PC-9 (cell line): ENCODE measurements at regions not wholly inside any gene's neighbourhood (a gene's known extent, or its start where the extent isn't known, plus 50 kb on each side); places are given as distances from the start of the nearest gene placed in this dataset.

ENCODE experiments used
- BruUV-seq: library from RNA; stranded (reverse); fragments of 400-500 nt; replicated peaks from 2 replicates; lab custom pipeline; 2021; lab: Mats Ljungman, UMichigan
- CTCF ChIA-PET: fragments of 300-600 bp; sonication (Branson Sonifier 250); formaldehyde crosslinking; loops from one replicate; lab custom pipeline; 2022; ENCODE audit warnings: antibody characterized with exemption; lab: Charles Lee
- POLR2A ChIA-PET: fragments of 300-600 bp; sonication (Branson Sonifier 250); formaldehyde crosslinking; loops from one replicate; lab custom pipeline; 2022; ENCODE audit warnings: antibody characterized with exemption; ENCODE audit not compliant: unreplicated experiment; lab: Charles Lee
- DNase-seq, 2 experiments: peaks; one replicate each; pipeline versions ENCODE4 v3.0.0 to v3.0.0-alpha.2; 2015 to 2022; ENCODE audit warnings: mixed read lengths in 1 of 2
- H2AFZ ChIP-seq: fragments of 200-600 bp; sonication (generic); 2 replicates; pipeline ENCODE4 v1.8.1; 2017; ENCODE audit warnings: antibody characterized with exemption
- H3F3A ChIP-seq: fragments of 200-600 bp; sonication (generic); 2 replicates; pipeline ENCODE4 v1.8.1; 2017; ENCODE audit warnings: antibody characterized with exemption, mild to moderate bottlenecking, low read depth; ENCODE audit not compliant: insufficient read depth
- H3K27ac ChIP-seq: fragments of 200-600 bp; sonication (generic); 2 replicates; pipeline ENCODE4 v1.6.1; 2016; ENCODE audit warnings: mixed run types
- H3K27me3 ChIP-seq: fragments of 200-600 bp; sonication (generic); 2 replicates; pipeline ENCODE4 v1.6.1; 2016; ENCODE audit warnings: low read depth, mixed run types; ENCODE audit not compliant: insufficient read depth
- H3K36me3 ChIP-seq: fragments of 200-600 bp; sonication (generic); 2 replicates; pipeline ENCODE4 v1.6.1; 2016; ENCODE audit warnings: low read depth, mixed run types
- H3K4me1 ChIP-seq: fragments of 200-600 bp; sonication (generic); replicated peaks from 2 replicates; pipeline ENCODE4 v1.6.1; 2016; ENCODE audit warnings: mixed run types; ENCODE audit not compliant: insufficient read depth
- H3K4me2 ChIP-seq: fragments of 200-600 bp; sonication (generic); 2 replicates; pipeline ENCODE4 v1.6.1; 2017; ENCODE audit warnings: mixed run types
- H3K4me3 ChIP-seq: fragments of 200-600 bp; sonication (generic); 2 replicates; pipeline ENCODE4 v1.6.1; 2016; ENCODE audit warnings: mixed run types
- H3K79me2 ChIP-seq: fragments of 200-600 bp; sonication (generic); 2 replicates; pipeline ENCODE4 v1.6.1; 2017; ENCODE audit warnings: low read depth, mixed run types
- H3K9me2 ChIP-seq: fragments of 200-600 bp; sonication (generic); 2 replicates; pipeline ENCODE4 v1.8.1; 2017; ENCODE audit warnings: mild to moderate bottlenecking; ENCODE audit not compliant: insufficient read depth
- H3K9me3 ChIP-seq: fragments of 200-600 bp; sonication (generic); 2 replicates; pipeline ENCODE4 v1.8.1; 2016; ENCODE audit warnings: low read depth; ENCODE audit not compliant: insufficient read depth
- H4K20me1 ChIP-seq: fragments of 200-600 bp; sonication (generic); 2 replicates; pipeline ENCODE4 v1.8.1; 2017; ENCODE audit not compliant: insufficient read depth
- EZH2 ChIP-seq: fragments of 200-600 bp; sonication (generic); IDR thresholded peaks from 2 replicates; pipeline ENCODE4 v1.8.0; 2017; ENCODE audit warnings: antibody characterized with exemption, low read depth
- intact Hi-C: fragments of 100-400 bp; cut with micrococcal nuclease; formaldehyde crosslinking; loops from one replicate; pipeline ENCODE4 v1.10.0; 2022; ENCODE audit not compliant: unreplicated experiment
- TF ChIP-seq, protein P1 (sequence below): fragments of 200-600 bp; sonication (generic); conservative IDR thresholded peaks from 2 replicates; pipeline ENCODE4 v1.6.1; 2017; ENCODE audit warnings: mixed run types, antibody characterized with exemption, mild to moderate bottlenecking, moderate library complexity

GRCh38 chr1:115475252-115475651 lies 137.2 kb upstream of the NGF start:
- no peaks in the 10 kb centered on the region for H3K36me3 ChIP-seq
- TF ChIP-seq, protein P1, sequence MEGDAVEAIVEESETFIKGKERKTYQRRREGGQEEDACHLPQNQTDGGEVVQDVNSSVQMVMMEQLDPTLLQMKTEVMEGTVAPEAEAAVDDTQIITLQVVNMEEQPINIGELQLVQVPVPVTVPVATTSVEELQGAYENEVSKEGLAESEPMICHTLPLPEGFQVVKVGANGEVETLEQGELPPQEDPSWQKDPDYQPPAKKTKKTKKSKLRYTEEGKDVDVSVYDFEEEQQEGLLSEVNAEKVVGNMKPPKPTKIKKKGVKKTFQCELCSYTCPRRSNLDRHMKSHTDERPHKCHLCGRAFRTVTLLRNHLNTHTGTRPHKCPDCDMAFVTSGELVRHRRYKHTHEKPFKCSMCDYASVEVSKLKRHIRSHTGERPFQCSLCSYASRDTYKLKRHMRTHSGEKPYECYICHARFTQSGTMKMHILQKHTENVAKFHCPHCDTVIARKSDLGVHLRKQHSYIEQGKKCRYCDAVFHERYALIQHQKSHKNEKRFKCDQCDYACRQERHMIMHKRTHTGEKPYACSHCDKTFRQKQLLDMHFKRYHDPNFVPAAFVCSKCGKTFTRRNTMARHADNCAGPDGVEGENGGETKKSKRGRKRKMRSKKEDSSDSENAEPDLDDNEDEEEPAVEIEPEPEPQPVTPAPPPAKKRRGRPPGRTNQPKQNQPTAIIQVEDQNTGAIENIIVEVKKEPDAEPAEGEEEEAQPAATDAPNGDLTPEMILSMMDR = no peak
- TF ChIP-seq EZH2 = no peak
- H2AFZ ChIP-seq = no peak overlapping the region
- no peak overlapping the region for H3K4me3 ChIP-seq
- ChIA-PET CTCF (no interaction called here), POLR2A (no interaction called here)
- H3K4me1 ChIP-seq = peaks cover 39% of the 10 kb centered on the region
- H3K9me3 ChIP-seq = no peaks in the 10 kb centered on the region
- intact Hi-C loops = no loop called here
- H3K27ac ChIP-seq = peak overlapping the region; percentile 48
- no peak for DNase-seq
- no peaks in the 10 kb centered on the region for H3K9me2 ChIP-seq
- H3K79me2 ChIP-seq = no peaks in the 10 kb centered on the region
- peak overlapping the region; percentile 43 for H3K4me2 ChIP-seq
- H4K20me1 ChIP-seq = no peaks in the 10 kb centered on the region
- H3K27me3 ChIP-seq = no peaks in the 10 kb centered on the region
- no TSS peak for BruUV-seq
- peaks cover 24% of the 10 kb centered on the region for H3F3A ChIP-seq

- Histone ChIP-seq H3K4me3 (no peak overlapping the region), H2AFZ (no peak overlapping the region), H3K36me3 (no peaks in the 10 kb centered on the region), H3K9me3 (no peaks in the 10 kb centered on the region), H4K20me1 (no peaks in the 10 kb centered on the region), H3K79me2 (no peaks in the 10 kb centered on the region), H3K4me2 (peak overlapping the region; percentile 43), H3K27ac (peak overlapping the region; percentile 48), H3F3A (peaks cover 36% of the 10 kb centered on the region), H3K27me3 (no peaks in the 10 kb centered on the region), H3K4me1 (peaks cover 51% of the 10 kb centered on the region), H3K9me2 (no peaks in the 10 kb centered on the region)
- peak in 1 of 2 experiments; percentile 89 for DNase-seq
- ChIA-PET POLR2A (no interaction called here), CTCF (no interaction called here)
- BruUV-seq = no TSS peak
- TF ChIP-seq EZH2 = no peak
- TF ChIP-seq, protein P1 = no peak
- intact Hi-C loops = loop anchor here (1.0 kb wide), 1 partner anchor 33 kb away; no protein-coding TSS in a partner anchor
Measured at GRCh38 chr1:115473986-115474565, 136.0 kb upstream of the NGF start.

DNA sequence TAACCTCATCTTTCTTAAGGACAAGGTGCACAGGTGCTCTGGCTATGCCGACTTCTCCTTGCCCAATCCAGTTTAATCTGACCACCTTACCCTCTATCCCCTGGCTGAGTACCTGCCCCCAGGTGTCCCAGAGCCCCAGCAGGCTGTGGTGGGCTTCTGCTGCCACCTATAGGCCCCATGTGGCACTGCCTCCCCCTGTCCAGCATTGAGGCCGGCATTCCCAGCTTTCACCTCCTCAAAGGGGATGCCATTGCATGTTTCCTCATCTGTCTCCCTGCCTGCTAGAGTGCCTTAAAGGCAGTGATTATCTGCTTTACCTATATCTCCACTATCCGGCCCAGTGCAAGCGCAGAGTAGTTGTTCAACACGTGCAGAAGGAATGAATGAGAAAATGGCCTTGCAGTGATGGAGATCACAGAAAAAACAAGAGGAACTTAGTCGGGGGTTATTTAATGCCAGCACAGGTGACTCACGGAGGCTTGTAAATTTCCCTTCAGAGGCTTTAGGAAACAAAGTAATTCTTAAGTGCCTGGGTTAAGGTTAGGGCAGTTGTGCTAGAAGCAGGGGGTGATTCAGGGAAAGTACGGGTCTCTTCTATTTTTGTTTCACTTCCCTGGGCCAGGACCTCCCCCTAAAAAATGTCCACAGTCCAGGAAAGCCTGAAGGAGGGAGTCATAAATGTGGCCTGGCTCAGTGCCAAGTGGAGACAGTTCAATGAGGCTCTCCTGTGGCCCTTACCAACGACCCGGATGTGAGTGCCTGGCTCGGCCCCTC lies 131.8 kb upstream of the NGF start:
- H4K20me1 ChIP-seq = no peaks in the 10 kb centered on the region
- H3K4me3 ChIP-seq = peak overlapping the region; percentile 10; the same call in 1 of the 2 replicates
- H3K9me2 ChIP-seq = no peaks in the 10 kb centered on the region
- H3K79me2 ChIP-seq = no peaks in the 10 kb centered on the region
- peaks cover 44% of the 10 kb centered on the region for H3F3A ChIP-seq
- TF ChIP-seq EZH2 = no peak
- TF ChIP-seq, protein P1 = peak; percentile 100
- peaks cover 58% of the 10 kb centered on the region for H3K4me1 ChIP-seq
- ChIA-PET POLR2A (no interaction called here), CTCF (interaction anchor here (0.7 to 1.4 kb wide), 5 partner anchors 37 to 380 kb away, joined by 3 to 9 read pairs (median 5); partner anchors contain the start of gene TSPAN2)
- H3K27me3 ChIP-seq = no peaks in the 10 kb centered on the region
- peak; percentile 80 to 96 for DNase-seq
- H3K4me2 ChIP-seq = peak overlapping the region; percentile 55
- no peaks in the 10 kb centered on the region for H3K36me3 ChIP-seq
- TSS peak; percentile 16 for BruUV-seq
- H3K27ac ChIP-seq = peak overlapping the region; percentile 81
- H2AFZ ChIP-seq = peak overlapping the region; percentile 45; the same call in 1 of the 2 replicates
- no peaks in the 10 kb centered on the region for H3K9me3 ChIP-seq
- intact Hi-C loops = loop anchor here (1.0 kb wide), 6 partner anchors 36 to 491 kb away; no protein-coding TSS in a partner anchor
